Glutamatergic neuron (in vitro differentiated cells): ENCODE measurements at regions not wholly inside any gene's neighbourhood (a gene's known extent, or its start where the extent isn't known, plus 50 kb on each side); places are given as distances from the start of the nearest gene placed in this dataset.

Experiments used
- DNase-seq: peaks from one replicate; pipeline ENCODE4 v3.0.0; 2022
- H3K27ac Mint-ChIP-seq: one replicate; pipeline ENCODE4 v1.8.0; 2020; ENCODE audit warnings: mild to moderate bottlenecking, mixed read lengths, inconsistent platforms; ENCODE audit not compliant: unreplicated experiment
- H3K27me3 Mint-ChIP-seq: one replicate; pipeline ENCODE4 v1.8.0; 2020; ENCODE audit warnings: mild to moderate bottlenecking, moderate library complexity, mixed read lengths, inconsistent platforms; ENCODE audit not compliant: unreplicated experiment
- H3K36me3 Mint-ChIP-seq: one replicate; pipeline ENCODE4 v1.8.0; 2020; ENCODE audit warnings: mild to moderate bottlenecking, mixed read lengths, inconsistent platforms; ENCODE audit not compliant: unreplicated experiment
- H3K4me1 Mint-ChIP-seq: one replicate; pipeline ENCODE4 v1.8.0; 2020; ENCODE audit warnings: mild to moderate bottlenecking, low read depth, mixed read lengths, inconsistent platforms; ENCODE audit not compliant: unreplicated experiment
- H3K4me3 Mint-ChIP-seq: one replicate; pipeline ENCODE4 v1.8.0; 2020; ENCODE audit warnings: mild to moderate bottlenecking, mixed read lengths, inconsistent platforms; ENCODE audit not compliant: unreplicated experiment
- H3K9me3 Mint-ChIP-seq: one replicate; pipeline ENCODE4 v1.8.0; 2020; ENCODE audit warnings: mild to moderate bottlenecking, moderate library complexity, mixed read lengths, inconsistent platforms; ENCODE audit not compliant: unreplicated experiment
- CTCF ChIP-seq: fragments of 200-600 bp; sonication (generic); IDR thresholded peaks from one replicate; pipeline ENCODE4 v1.5.0; 2021; ENCODE audit not compliant: partially characterized antibody, unreplicated experiment

- Mint-ChIP-seq H3K4me1 (peaks cover 5% of the 10 kb centered on the region), H3K27ac (no peak overlapping the region), H3K4me3 (no peak overlapping the region), H3K9me3 (no peaks in the 10 kb centered on the region), H3K36me3 (peaks cover 5% of the 10 kb centered on the region), H3K27me3 (no peaks in the 10 kb centered on the region)
- DNase-seq = no peak
- TF ChIP-seq CTCF = no peak
Observed at GRCh38 chr5:6979061-6979460, 265.8 kb downstream of the TENT4A start.

DNA sequence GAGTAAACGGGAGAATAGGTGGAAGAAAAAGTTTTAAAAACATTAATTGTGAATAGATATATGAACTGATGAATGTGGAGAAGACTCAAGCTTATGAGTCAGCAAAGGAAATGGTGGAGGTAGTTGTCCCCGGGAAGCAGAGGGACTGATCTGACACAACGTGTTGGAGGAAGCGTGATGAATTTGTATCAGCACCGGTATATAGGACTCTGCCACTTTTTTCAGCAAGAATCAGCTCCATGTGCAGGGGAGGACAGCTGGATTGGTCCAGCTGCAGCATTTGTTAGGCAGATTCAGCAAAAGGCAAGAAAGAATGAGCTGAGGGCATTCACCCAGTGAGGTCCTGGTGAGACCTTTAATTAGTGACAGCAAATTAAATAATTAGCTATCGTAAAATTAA is 276.0 kb downstream of the TENT4A start:
- Mint-ChIP-seq H3K9me3 (no peaks in the 10 kb centered on the region), H3K27ac (no peak overlapping the region), H3K4me1 (no peaks in the 10 kb centered on the region), H3K4me3 (no peak overlapping the region), H3K36me3 (no peaks in the 10 kb centered on the region), H3K27me3 (no peaks in the 10 kb centered on the region)
- no peak for TF ChIP-seq CTCF
- no peak for DNase-seq

GRCh38 chr5:6994097-6994496 is 280.9 kb downstream of the TENT4A start:
- no peak for TF ChIP-seq CTCF
- Mint-ChIP-seq H3K9me3 (no peaks in the 10 kb centered on the region), H3K4me1 (no peaks in the 10 kb centered on the region), H3K4me3 (no peak overlapping the region), H3K36me3 (peaks cover 14% of the 10 kb centered on the region), H3K27ac (no peak overlapping the region), H3K27me3 (no peaks in the 10 kb centered on the region)
- DNase-seq = no peak

- DNase-seq = no peak
- peaks cover 1% of the 10 kb centered on the region for H3K9me3 Mint-ChIP-seq
- H3K36me3 Mint-ChIP-seq = peaks cover 14% of the 10 kb centered on the region
- H3K27me3 Mint-ChIP-seq = no peaks in the 10 kb centered on the region
- no peak overlapping the region for H3K27ac Mint-ChIP-seq
- no peak overlapping the region for H3K4me3 Mint-ChIP-seq
- TF ChIP-seq CTCF = no peak
- no peaks in the 10 kb centered on the region for H3K4me1 Mint-ChIP-seq
Observed at GRCh38 chr5:6995115-6995514, 281.9 kb downstream of the TENT4A start.

DNA sequence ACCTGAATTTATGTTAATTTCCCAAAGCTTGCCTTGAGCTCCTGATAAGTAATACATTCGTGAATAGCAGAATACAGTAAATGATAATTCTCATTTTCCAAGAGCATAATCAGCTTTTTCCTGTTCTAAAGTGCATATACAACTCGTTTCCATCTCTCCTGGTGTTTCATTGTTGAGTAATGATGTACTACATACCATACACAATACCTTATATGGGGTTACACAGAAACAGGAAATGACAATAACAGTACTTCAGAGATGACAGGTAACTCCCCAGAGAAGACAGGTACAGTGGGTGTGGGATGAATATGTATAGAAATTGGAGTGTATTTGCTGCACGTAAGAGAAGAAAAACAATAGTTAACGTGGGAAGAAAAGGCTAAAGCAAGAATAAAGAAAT is 287.1 kb downstream of the TENT4A start:
- Mint-ChIP-seq H3K36me3 (peaks cover 18% of the 10 kb centered on the region), H3K27ac (no peak overlapping the region), H3K4me3 (no peak overlapping the region), H3K9me3 (peaks cover 1% of the 10 kb centered on the region), H3K4me1 (no peaks in the 10 kb centered on the region), H3K27me3 (no peaks in the 10 kb centered on the region)
- DNase-seq = no peak
- TF ChIP-seq CTCF = no peak
